GM21515 (cell line): ENCODE measurements at regions not wholly inside any gene's neighbourhood (a gene's known extent, or its start where the extent isn't known, plus 50 kb on each side); places are given as distances from the start of the nearest gene placed in this dataset.

Experiments used
- ATAC-seq: cut with Tn5 transposase; IDR thresholded peaks from one replicate; pipeline ENCODE4 v1.9.1; 2021; ENCODE audit not compliant: unreplicated experiment

- no peak for ATAC-seq
Observed at GRCh38 chr17:33403194-33403593, 110.1 kb upstream of the ASIC2 start.

- no peak for ATAC-seq
Observed at GRCh38 chr17:33404070-33404819, 111.2 kb upstream of the ASIC2 start.

- no peak for ATAC-seq
Observed at GRCh38 chr17:33416131-33416530, 123.0 kb upstream of the ASIC2 start.

- ATAC-seq: no peak
Observed at GRCh38 chr17:33421933-33422332, 128.8 kb upstream of the ASIC2 start.

- ATAC-seq: no peak
Observed at GRCh38 chr17:33433581-33433980, 140.5 kb upstream of the ASIC2 start.

- ATAC-seq: no peak
Observed at GRCh38 chr17:33434841-33435240, 141.7 kb upstream of the ASIC2 start.

- no peak for ATAC-seq
Observed at GRCh38 chr17:33435721-33436301, 142.7 kb upstream of the ASIC2 start.

GRCh38 chr17:33436321-33436720, 143.2 kb upstream of the ASIC2 start:
- no peak for ATAC-seq

GRCh38 chr17:33438139-33438538, 145.0 kb upstream of the ASIC2 start:
- ATAC-seq: no peak

GRCh38 chr17:33438578-33438977, 145.5 kb upstream of the ASIC2 start:
- ATAC-seq: no peak

GRCh38 chr17:33442320-33442719, 149.2 kb upstream of the ASIC2 start:
- ATAC-seq: no peak

- ATAC-seq: no peak
Observed at GRCh38 chr17:33444731-33445130, 151.6 kb upstream of the ASIC2 start.

- ATAC-seq: no peak
Observed at GRCh38 chr17:33447090-33447489, 154.0 kb upstream of the ASIC2 start.

GRCh38 chr17:33451221-33451620, 158.1 kb upstream of the ASIC2 start:
- ATAC-seq: no peak

- no peak for ATAC-seq
Observed at GRCh38 chr17:33457477-33457876, 164.4 kb upstream of the ASIC2 start.

GRCh38 chr17:33459078-33459940, 166.2 kb upstream of the ASIC2 start:
- no peak for ATAC-seq

GRCh38 chr17:33460781-33461450, 167.8 kb upstream of the ASIC2 start:
- ATAC-seq: no peak

GRCh38 chr17:33463887-33464286, 170.8 kb upstream of the ASIC2 start:
- no peak for ATAC-seq

- no peak for ATAC-seq
Observed at GRCh38 chr17:33464669-33465280, 171.7 kb upstream of the ASIC2 start.

- no peak for ATAC-seq
Observed at GRCh38 chr17:33469421-33469820, 176.3 kb upstream of the ASIC2 start.

GRCh38 chr17:33469911-33470310, 176.8 kb upstream of the ASIC2 start:
- no peak for ATAC-seq
